ENCODE measurements at regions not wholly inside any gene's neighbourhood (a gene's known extent, or its start where the extent isn't known, plus 50 kb on each side); places are given as distances from the start of the nearest gene placed in this dataset.

DNA sequence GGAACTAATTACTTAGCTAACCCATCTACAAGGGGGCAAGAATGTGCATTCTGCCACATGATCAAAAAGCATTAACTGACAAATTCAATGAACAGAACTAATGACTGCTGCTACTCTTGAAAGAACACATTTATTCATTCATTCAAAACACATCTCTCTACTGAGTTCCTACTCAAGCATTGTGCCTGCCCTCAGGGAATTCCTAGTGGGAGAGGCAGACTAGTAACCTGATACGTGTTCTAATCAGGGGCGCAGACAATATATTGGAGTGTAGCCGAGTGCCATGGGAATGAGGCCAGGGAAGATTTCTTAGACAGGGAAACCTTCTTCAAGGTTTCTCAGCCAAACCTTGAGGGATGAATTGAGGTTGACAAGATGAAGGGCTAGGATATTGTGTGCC is 56.7 kb upstream of the PAPPA start:
- whole genome bisulfite sequencing (ENCODE audit: extremely low coverage, insufficient read length, low lambda C conversion rate): no CpG with 5 or more reads among the region's 3 CpGs
- Histone ChIP-seq H3K56ac (ENCODE audit: insufficient read length, low read depth, low read length) (no peak overlapping the region), H3K14ac (ENCODE audit: insufficient read depth, low read length) (no peak overlapping the region), H3K4me2 (ENCODE audit: insufficient read depth, insufficient read length, low read length) (no peak overlapping the region), H3K27me3 (ENCODE audit: insufficient read depth, low read length) (no peaks in the 10 kb centered on the region), H3K23me2 (ENCODE audit: insufficient read length, low read depth, low read length, poor library complexity, severe bottlenecking) (no peaks in the 10 kb centered on the region), H2BK15ac (ENCODE audit: low read depth, low read length) (no peak overlapping the region), H3K27ac (ENCODE audit: insufficient read length, low read depth, low read length) (no peak overlapping the region), H2AFZ (ENCODE audit: low read length) (no peak overlapping the region), H2BK5ac (ENCODE audit: insufficient read length, low read length) (no peak overlapping the region), H3K23ac (ENCODE audit: insufficient read length, low read depth, low read length) (no peak overlapping the region), H3K79me2 (ENCODE audit: insufficient read depth, low read length) (no peaks in the 10 kb centered on the region), H3K4me1 (ENCODE audit: insufficient read depth, low read length) (no peaks in the 10 kb centered on the region; the same call in 1 of the 2 replicates), H4K20me1 (ENCODE audit: control insufficient read depth, insufficient read depth, insufficient read length) (no peaks in the 10 kb centered on the region), H2BK12ac (ENCODE audit: insufficient read length, low read depth, low read length) (no peak overlapping the region), H3K18ac (ENCODE audit: insufficient read length, low read depth, low read length) (no peak overlapping the region), H3K79me1 (ENCODE audit: insufficient read depth, low read depth, low read length, poor library complexity, severe bottlenecking) (no peaks in the 10 kb centered on the region), H4K5ac (ENCODE audit: insufficient read length, low read depth, low read length) (no peak overlapping the region), H2BK120ac (ENCODE audit: low read depth, low read length, poor library complexity, severe bottlenecking) (no peak overlapping the region), H3K9me3 (ENCODE audit: control insufficient read depth, low read depth, low read length) (no peaks in the 10 kb centered on the region), H4K8ac (replicated peaks; ENCODE audit: insufficient read length, low read depth, low read length) (no peak overlapping the region), H2AK5ac (ENCODE audit: insufficient read length, low read length) (no peak overlapping the region), H3K4ac (ENCODE audit: low read depth, low read length) (no peak overlapping the region), H4K91ac (ENCODE audit: insufficient read length, low read depth, low read length) (no peak overlapping the region), H3K9ac (ENCODE audit: extremely low read depth, insufficient read length, low read length) (no peak overlapping the region), H3T11ph (ENCODE audit: low read length) (no peak overlapping the region), H2BK20ac (ENCODE audit: low read depth, low read length, poor library complexity, severe bottlenecking) (no peak overlapping the region)
- DNase-seq: no peak
- no peaks in the 10 kb centered on the region for H3K9me3 Mint-ChIP-seq
- peaks cover 8 to 9% of the 10 kb centered on the region in 2 experiments for H3K4me1 Mint-ChIP-seq
- H3K36me3 Mint-ChIP-seq (ENCODE audit: insufficient read depth in 1 of 3, low read depth in 3 of 3): no peaks in the 10 kb centered on the region
- H3K27ac Mint-ChIP-seq: no peak overlapping the region
- H3K27me3 Mint-ChIP-seq (ENCODE audit: low read depth): no peaks in the 10 kb centered on the region
- H3K4me3 Mint-ChIP-seq: no peak overlapping the region
- no peak for TF ChIP-seq CTCF (conservative IDR thresholded peaks at IDR 0.05)
